Heart left ventricle (tissue), 16 donors: ENCODE measurements at regions not wholly inside any gene's neighbourhood (a gene's known extent, or its start where the extent isn't known, plus 50 kb on each side); places are given as distances from the start of the nearest gene placed in this dataset.

Experiments used
- ATAC-seq, 4 donors: fragments of 200-7000 bp; cut with Tn5 transposase; one replicate each; pipeline ENCODE4 v1.9.1; 2020 to 2022; ENCODE audit warnings: moderate library complexity in 4 of 4, mild to moderate bottlenecking in 3 of 4, moderate number of reproducible peaks in 1 of 4
- DNase-seq, 5 donors: peaks; one replicate each; pipeline ENCODE4 v3.0.0-alpha.2; 2020
- H3K27ac ChIP-seq, 12 donors: fragments of 200-600 bp; sonication (generic) in 4 of 12; one replicate each; pipeline versions ENCODE4 v1.5.0 to v1.8.0; 2016 to 2022; ENCODE audit warnings: mild to moderate bottlenecking in 2 of 12
- H3K27me3 ChIP-seq, 9 donors: fragments of 200-600 bp; sonication (generic) in 2 of 9; one replicate each; pipeline versions ENCODE4 v1.5.1 to v1.8.0; 2016 to 2022; ENCODE audit warnings: mild to moderate bottlenecking in 3 of 9
- H3K36me3 ChIP-seq, 9 donors: fragments of 200-600 bp; sonication (generic) in 2 of 9; one replicate each; pipeline versions ENCODE4 v1.5.0 to v1.8.0; 2018 to 2022; ENCODE audit warnings: mild to moderate bottlenecking in 2 of 9
- H3K4me1 ChIP-seq, 12 donors: fragments of 200-600 bp; sonication (generic) in 4 of 12; one replicate each; pipeline versions ENCODE4 v1.5.0 to v1.8.0; 2016 to 2022; ENCODE audit warnings: mild to moderate bottlenecking in 3 of 12
- H3K4me3 ChIP-seq, 12 donors: fragments of 200-600 bp; sonication (generic) in 4 of 12; one replicate each; pipeline versions ENCODE4 v1.5.0 to v1.8.0; 2017 to 2022; ENCODE audit warnings: mild to moderate bottlenecking in 9 of 12, moderate library complexity in 4 of 12
- H3K9me3 ChIP-seq, 12 donors: fragments of 200-600 bp; sonication (generic) in 4 of 12; one replicate each; pipeline versions ENCODE4 v1.5.0 to v1.8.0; 2016 to 2022; ENCODE audit warnings: mild to moderate bottlenecking in 1 of 12
- POLR2A ChIP-seq, 2 donors: fragments of 450-650 bp; IDR thresholded peaks; one replicate each; pipeline ENCODE4 v1.6.1; 2017; ENCODE audit warnings: antibody characterized with exemption in 2 of 2, mild to moderate bottlenecking in 2 of 2, moderate library complexity in 2 of 2
- WGBS, 4 donors: extraction: QIAGEN DNeasy Blood & Tissue Kit in 2 of 4; methylation state at CpG; one replicate each; pipeline versions ENCODE4 v1.1.5 to v1.1.7; 2013 to 2018; 5-methylcytosine and 5-hydroxymethylcytosine counted together
- intact Hi-C, 10 donors: fragments of 100-400 bp; cut with DNase I; formaldehyde crosslinking; loops; one replicate each; pipeline versions ENCODE4 v1.11.1 to v1.14.2; 2022
- TF ChIP-seq, protein P1 (sequence below), 12 donors: fragments of 200-600 bp; sonication (generic) in 4 of 12; IDR thresholded peaks; one replicate each; pipeline versions ENCODE4 v1.5.0 to v1.8.0; 2018 to 2022; ENCODE audit warnings: antibody characterized with exemption in 12 of 12, mild to moderate bottlenecking in 5 of 12
- donor health status: ischemic (EF 13 %, LVEDD 7.1; RV severe dilation, severe dysfunction).
- donor health status: healthy with polysubstance abuse.
- donor health status: DM: no; HTN: yes; CAD: no.
- donor health status: DM: no; HTN: no; CAD: no.
- donor health status: ischemic (EF 25% LVEDD 6.9; RV normal size, moderate dysfunction).
- donor health status: ischemic (EF 25% LVEDD 5.7; RV mildly dilated, moderate dysfunction).
- donor health status: healthy.
- donor health status: DM: yes; HTN: yes; CAD: no.
- donor health status: ischemic (EF 35%, LVEDD 5.7; RV mildly dilated, moderate dysfunction).
- donor health status: nonischemic (EF 11% LVEDD 7.7; RV severe dilation, severe dysfunction).
- donor health status: DM: yes; HTN: yes; CAD: no.
- donor health status: PGD.
- donor health status: ischemic (EF 29% LVEDD 5.4; RV normal size, mild dysfunction).
- donor health status: nonischemic (EF 23%, LVEDD 6.1; RV moderate dilation, normal function).

DNA sequence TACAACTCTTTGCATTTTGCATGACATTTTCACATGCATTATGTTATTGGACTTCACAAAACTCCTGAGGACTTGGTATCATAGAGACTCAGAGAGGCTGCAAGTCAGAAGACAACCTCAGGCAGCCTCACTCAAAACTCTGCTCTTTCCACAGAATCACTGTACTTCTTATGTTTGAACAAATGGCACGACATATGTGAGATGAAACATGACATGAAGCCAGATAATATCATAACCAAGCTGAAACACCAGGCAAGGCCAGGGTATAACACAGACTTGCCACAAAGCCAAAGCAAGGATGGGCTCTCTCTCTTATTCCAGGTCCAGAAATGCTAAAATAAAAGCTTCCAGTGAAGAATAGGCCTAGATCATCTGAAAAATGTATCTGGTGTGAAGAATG lies 425.8 kb upstream of the CDH5 start:
- WGBS, 4 donors: 86 to 89% (median 88%) methylated on average over 1 of the region's 1 CpG
- Histone ChIP-seq H3K4me3 (no peak overlapping the region), H3K27me3 (no peaks in the 10 kb centered on the region)

DNA sequence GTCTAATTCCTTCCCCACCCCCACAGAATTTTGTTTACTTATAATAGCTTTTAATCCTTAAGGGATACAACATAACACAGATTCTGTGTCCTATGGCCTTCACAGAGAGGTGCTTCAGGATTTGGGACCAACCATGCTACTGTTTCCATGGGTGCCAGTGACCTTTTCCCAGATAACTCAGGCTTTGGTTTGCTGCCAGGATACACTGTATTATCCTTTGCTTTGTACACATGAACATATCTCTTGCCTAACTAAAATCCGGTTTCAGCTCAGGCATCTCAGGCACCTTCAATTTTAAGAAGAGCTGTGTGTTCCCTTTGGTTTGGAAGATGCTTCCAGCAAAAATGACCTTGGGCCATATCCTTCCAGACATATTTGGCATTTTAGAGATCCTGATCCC lies 428.4 kb upstream of the CDH5 start:
- 55 to 86% (median 76%) methylated on average over 1 of the region's 1 CpG for WGBS, 4 donors
- TF ChIP-seq POLR2A (IDR thresholded peaks at IDR 0.05): no peak
- TF ChIP-seq, protein P1, sequence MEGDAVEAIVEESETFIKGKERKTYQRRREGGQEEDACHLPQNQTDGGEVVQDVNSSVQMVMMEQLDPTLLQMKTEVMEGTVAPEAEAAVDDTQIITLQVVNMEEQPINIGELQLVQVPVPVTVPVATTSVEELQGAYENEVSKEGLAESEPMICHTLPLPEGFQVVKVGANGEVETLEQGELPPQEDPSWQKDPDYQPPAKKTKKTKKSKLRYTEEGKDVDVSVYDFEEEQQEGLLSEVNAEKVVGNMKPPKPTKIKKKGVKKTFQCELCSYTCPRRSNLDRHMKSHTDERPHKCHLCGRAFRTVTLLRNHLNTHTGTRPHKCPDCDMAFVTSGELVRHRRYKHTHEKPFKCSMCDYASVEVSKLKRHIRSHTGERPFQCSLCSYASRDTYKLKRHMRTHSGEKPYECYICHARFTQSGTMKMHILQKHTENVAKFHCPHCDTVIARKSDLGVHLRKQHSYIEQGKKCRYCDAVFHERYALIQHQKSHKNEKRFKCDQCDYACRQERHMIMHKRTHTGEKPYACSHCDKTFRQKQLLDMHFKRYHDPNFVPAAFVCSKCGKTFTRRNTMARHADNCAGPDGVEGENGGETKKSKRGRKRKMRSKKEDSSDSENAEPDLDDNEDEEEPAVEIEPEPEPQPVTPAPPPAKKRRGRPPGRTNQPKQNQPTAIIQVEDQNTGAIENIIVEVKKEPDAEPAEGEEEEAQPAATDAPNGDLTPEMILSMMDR (IDR thresholded peaks at IDR 0.05): no peak

More for the DNA sequence above, 425.8 kb upstream of the CDH5 start:
- TF ChIP-seq POLR2A (IDR thresholded peaks at IDR 0.05): no peak
- TF ChIP-seq, protein P1 (IDR thresholded peaks at IDR 0.05): no peak
- intact Hi-C loops: no loop called here
- DNase-seq: no peak
- Histone ChIP-seq H3K4me1 (no peaks in the 10 kb centered on the region), H3K9me3 (no peaks in the 10 kb centered on the region), H3K27ac (no peak overlapping the region), H3K36me3 (no peaks in the 10 kb centered on the region)
- no peak for ATAC-seq

DNA sequence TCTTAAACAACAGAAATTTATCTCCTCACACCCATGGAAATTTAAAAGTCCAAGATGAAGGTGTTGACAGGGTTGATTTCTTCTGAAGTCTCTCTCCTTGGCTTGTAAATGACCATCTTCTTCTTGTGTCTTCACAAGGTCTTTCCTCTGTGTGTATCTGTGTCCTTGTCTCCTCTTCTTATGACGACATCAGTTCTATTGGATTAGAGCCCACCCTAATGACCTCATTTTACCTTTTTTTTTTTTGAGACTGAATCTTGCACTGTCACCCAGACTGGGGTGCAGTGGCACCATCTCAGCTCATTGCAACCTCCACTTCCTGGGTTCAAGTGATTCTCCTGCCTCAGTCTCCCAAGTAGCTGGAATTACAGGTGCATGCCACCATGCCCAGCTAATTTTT lies 429.0 kb upstream of the CDH5 start:
- Histone ChIP-seq H3K9me3 (no peaks in the 10 kb centered on the region), H3K4me3 (no peak overlapping the region), H3K36me3 (no peaks in the 10 kb centered on the region), H3K4me1 (no peaks in the 10 kb centered on the region), H3K27me3 (no peaks in the 10 kb centered on the region), H3K27ac (no peak overlapping the region)
- no peak for DNase-seq
- no peak for TF ChIP-seq POLR2A (IDR thresholded peaks at IDR 0.05)
- TF ChIP-seq, protein P1 (IDR thresholded peaks at IDR 0.05): no peak
- WGBS, 4 donors: 73 to 88% (median 84%) methylated on average over 1 of the region's 1 CpG
- no peak for ATAC-seq
- intact Hi-C loops: no loop called here

More for the DNA sequence above, 428.4 kb upstream of the CDH5 start:
- Histone ChIP-seq H3K27ac (no peak overlapping the region), H3K27me3 (no peaks in the 10 kb centered on the region), H3K4me3 (no peak overlapping the region), H3K9me3 (no peaks in the 10 kb centered on the region), H3K36me3 (no peaks in the 10 kb centered on the region), H3K4me1 (no peaks in the 10 kb centered on the region)
- ATAC-seq (no peak), DNase-seq (no peak)
- intact Hi-C loops: no loop called here

DNA sequence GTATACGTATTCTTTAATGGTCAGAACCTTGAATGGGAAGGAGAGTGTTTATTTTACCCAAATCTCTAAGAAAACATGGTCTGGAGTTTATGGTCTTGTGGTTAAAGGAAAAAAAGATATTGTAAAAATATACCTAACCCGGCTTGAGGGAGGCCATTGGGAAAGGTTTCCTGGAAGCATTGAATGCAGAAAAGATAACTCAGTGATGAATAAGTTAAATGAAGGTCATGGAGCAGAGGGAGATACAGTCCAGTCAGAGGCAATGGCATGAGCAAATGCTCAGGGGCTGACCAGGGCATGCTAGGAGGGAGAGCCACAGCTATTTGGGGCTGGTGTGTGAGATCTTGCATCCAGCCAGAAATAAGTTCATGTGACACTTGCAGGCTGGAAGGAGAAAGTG lies 430.4 kb upstream of the CDH5 start:
- TF ChIP-seq, protein P1 (IDR thresholded peaks at IDR 0.05): no peak
- no peak for TF ChIP-seq POLR2A (IDR thresholded peaks at IDR 0.05)
- Histone ChIP-seq H3K4me1 (no peaks in the 10 kb centered on the region), H3K27ac (no peak overlapping the region), H3K9me3 (peaks cover 0 to 2% (median 0%) of the 10 kb centered on the region in 12 donors), H3K36me3 (no peaks in the 10 kb centered on the region), H3K27me3 (no peaks in the 10 kb centered on the region), H3K4me3 (no peak overlapping the region)
- DNase-seq (no peak), ATAC-seq (no peak)
- intact Hi-C loops: no loop called here
- 73 to 84% (median 79%) methylated on average over 2 of the region's 2 CpGs for WGBS, 4 donors
